IPS-18a (cell line): ENCODE measurements at regions not wholly inside any gene's neighbourhood (a gene's known extent, or its start where the extent isn't known, plus 50 kb on each side); places are given as distances from the start of the nearest gene placed in this dataset.

Source experiments
- H3K27ac ChIP-seq: one replicate; pipeline ENCODE4 v1.5.1; 2013; ENCODE audit warnings: low read length
- H3K27me3 ChIP-seq: one replicate; pipeline ENCODE4 v1.6.1; 2013; ENCODE audit warnings: mild to moderate bottlenecking, low read length; ENCODE audit not compliant: control insufficient read depth, insufficient read depth
- H3K36me3 ChIP-seq: one replicate; pipeline ENCODE4 v1.6.1; 2013; ENCODE audit warnings: low read depth, low read length; ENCODE audit not compliant: control insufficient read depth
- H3K4me1 ChIP-seq: one replicate; pipeline ENCODE4 v1.6.1; 2013; ENCODE audit warnings: low read depth, low read length; ENCODE audit not compliant: control insufficient read depth
- H3K4me3 ChIP-seq: one replicate; pipeline ENCODE4 v1.5.1; 2013; ENCODE audit warnings: low read length
- H3K9ac ChIP-seq: one replicate; pipeline ENCODE4 v1.6.1; 2013; ENCODE audit warnings: mild to moderate bottlenecking, low read length, moderate library complexity
- H3K9me3 ChIP-seq: one replicate; pipeline ENCODE4 v1.6.1; 2013; ENCODE audit warnings: low read depth, low read length; ENCODE audit not compliant: control insufficient read depth

DNA sequence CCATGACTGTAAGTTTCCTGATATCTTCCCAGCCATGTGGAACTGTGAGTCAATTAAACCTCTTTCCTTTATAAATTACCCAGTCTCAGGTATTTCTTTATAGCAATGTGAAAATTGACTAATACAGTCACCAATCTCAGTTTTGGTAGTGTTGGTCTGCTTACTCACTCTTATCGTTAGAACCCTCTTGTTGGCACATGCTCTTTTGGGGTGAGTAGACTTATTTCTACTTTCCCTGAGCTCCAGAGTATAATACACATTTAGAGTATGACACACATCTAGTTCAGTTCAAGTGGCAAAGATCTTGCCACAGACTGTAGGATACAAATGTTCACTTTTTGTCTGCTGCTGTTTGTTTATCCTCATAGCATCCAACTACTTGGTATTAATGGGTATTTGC, 347.5 kb upstream of the CELF4 start:
- no peak overlapping the region for H3K9ac ChIP-seq
- no peaks in the 10 kb centered on the region for H3K9me3 ChIP-seq
- no peaks in the 10 kb centered on the region for H3K36me3 ChIP-seq
- no peaks in the 10 kb centered on the region for H3K4me1 ChIP-seq
- H3K27ac ChIP-seq, result no peak overlapping the region
- no peaks in the 10 kb centered on the region for H3K27me3 ChIP-seq
- no peak overlapping the region for H3K4me3 ChIP-seq

- H3K27ac ChIP-seq, result no peak overlapping the region
- no peaks in the 10 kb centered on the region for H3K4me1 ChIP-seq
- no peaks in the 10 kb centered on the region for H3K27me3 ChIP-seq
- H3K9ac ChIP-seq, result no peak overlapping the region
- H3K36me3 ChIP-seq, result no peaks in the 10 kb centered on the region
- no peaks in the 10 kb centered on the region for H3K9me3 ChIP-seq
- H3K4me3 ChIP-seq, result no peak overlapping the region
These were observed 336.7 kb upstream of the CELF4 start for GRCh38 chr18:37902344-37902743.

GRCh38 chr18:37900326-37900725, 334.7 kb upstream of the CELF4 start:
- Histone ChIP-seq H3K27me3 (no peaks in the 10 kb centered on the region), H3K9me3 (no peaks in the 10 kb centered on the region), H3K27ac (no peak overlapping the region), H3K9ac (no peak overlapping the region), H3K4me3 (no peak overlapping the region), H3K4me1 (no peaks in the 10 kb centered on the region), H3K36me3 (no peaks in the 10 kb centered on the region)

GRCh38 chr18:37889963-37890362, 324.4 kb upstream of the CELF4 start:
- Histone ChIP-seq H3K4me3 (no peak overlapping the region), H3K36me3 (no peaks in the 10 kb centered on the region), H3K27ac (no peak overlapping the region), H3K9me3 (no peaks in the 10 kb centered on the region), H3K27me3 (no peaks in the 10 kb centered on the region), H3K9ac (no peak overlapping the region), H3K4me1 (no peaks in the 10 kb centered on the region)

GRCh38 chr18:37874721-37875120, 309.1 kb upstream of the CELF4 start:
- H3K36me3 ChIP-seq, result no peaks in the 10 kb centered on the region
- no peaks in the 10 kb centered on the region for H3K9me3 ChIP-seq
- no peaks in the 10 kb centered on the region for H3K4me1 ChIP-seq
- H3K4me3 ChIP-seq, result no peak overlapping the region
- no peaks in the 10 kb centered on the region for H3K27me3 ChIP-seq
- H3K9ac ChIP-seq, result no peak overlapping the region
- H3K27ac ChIP-seq, result no peak overlapping the region

GRCh38 chr18:37873416-37873815, 307.8 kb upstream of the CELF4 start:
- Histone ChIP-seq H3K9ac (no peak overlapping the region), H3K9me3 (no peaks in the 10 kb centered on the region), H3K4me3 (no peak overlapping the region), H3K27me3 (no peaks in the 10 kb centered on the region), H3K36me3 (no peaks in the 10 kb centered on the region), H3K27ac (no peak overlapping the region), H3K4me1 (no peaks in the 10 kb centered on the region)

DNA sequence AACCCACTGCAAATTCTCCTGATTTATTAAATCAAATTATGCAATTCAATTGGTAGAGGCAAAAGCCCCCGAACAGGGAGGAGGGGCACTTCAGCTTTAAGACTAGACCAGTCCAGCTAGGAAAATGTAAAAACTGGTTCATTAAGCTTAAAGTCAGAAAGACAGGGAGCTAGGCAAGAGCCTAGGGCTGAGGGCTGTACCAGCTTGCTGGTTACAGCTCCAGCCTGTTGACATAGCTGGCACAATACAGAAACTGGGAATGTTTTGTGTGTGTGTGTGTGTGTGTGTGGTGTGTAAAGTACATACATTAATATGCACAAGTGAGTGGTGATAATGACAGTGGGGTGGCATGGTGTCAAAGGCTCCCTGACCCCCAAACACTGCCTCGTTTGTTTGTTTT, 307.0 kb upstream of the CELF4 start:
- H3K36me3 ChIP-seq, result no peaks in the 10 kb centered on the region

GRCh38 chr18:37871561-37871960, 306.0 kb upstream of the CELF4 start:
- no peaks in the 10 kb centered on the region for H3K4me1 ChIP-seq
- no peak overlapping the region for H3K27ac ChIP-seq
- H3K9me3 ChIP-seq, result no peaks in the 10 kb centered on the region
- no peaks in the 10 kb centered on the region for H3K36me3 ChIP-seq
- H3K9ac ChIP-seq, result no peak overlapping the region
- no peaks in the 10 kb centered on the region for H3K27me3 ChIP-seq
- no peak overlapping the region for H3K4me3 ChIP-seq

More for the DNA sequence above, 307.0 kb upstream of the CELF4 start:
- H3K9me3 ChIP-seq, result no peaks in the 10 kb centered on the region
- H3K27me3 ChIP-seq, result no peaks in the 10 kb centered on the region
- H3K27ac ChIP-seq, result no peak overlapping the region
- no peak overlapping the region for H3K4me3 ChIP-seq
- H3K9ac ChIP-seq, result no peak overlapping the region
- no peaks in the 10 kb centered on the region for H3K4me1 ChIP-seq

- H3K4me3 ChIP-seq, result no peak overlapping the region
- no peaks in the 10 kb centered on the region for H3K27me3 ChIP-seq
- no peak overlapping the region for H3K9ac ChIP-seq
- no peaks in the 10 kb centered on the region for H3K36me3 ChIP-seq
- H3K4me1 ChIP-seq, result no peaks in the 10 kb centered on the region
- no peaks in the 10 kb centered on the region for H3K9me3 ChIP-seq
- no peak overlapping the region for H3K27ac ChIP-seq
These were observed 303.5 kb upstream of the CELF4 start for GRCh38 chr18:37869051-37869450.

GRCh38 chr18:37864122-37864521, 298.5 kb upstream of the CELF4 start:
- H3K4me1 ChIP-seq, result no peaks in the 10 kb centered on the region
- H3K4me3 ChIP-seq, result no peak overlapping the region
- no peaks in the 10 kb centered on the region for H3K9me3 ChIP-seq
- H3K27ac ChIP-seq, result no peak overlapping the region
- H3K9ac ChIP-seq, result no peak overlapping the region
- no peaks in the 10 kb centered on the region for H3K27me3 ChIP-seq
- H3K36me3 ChIP-seq, result no peaks in the 10 kb centered on the region

DNA sequence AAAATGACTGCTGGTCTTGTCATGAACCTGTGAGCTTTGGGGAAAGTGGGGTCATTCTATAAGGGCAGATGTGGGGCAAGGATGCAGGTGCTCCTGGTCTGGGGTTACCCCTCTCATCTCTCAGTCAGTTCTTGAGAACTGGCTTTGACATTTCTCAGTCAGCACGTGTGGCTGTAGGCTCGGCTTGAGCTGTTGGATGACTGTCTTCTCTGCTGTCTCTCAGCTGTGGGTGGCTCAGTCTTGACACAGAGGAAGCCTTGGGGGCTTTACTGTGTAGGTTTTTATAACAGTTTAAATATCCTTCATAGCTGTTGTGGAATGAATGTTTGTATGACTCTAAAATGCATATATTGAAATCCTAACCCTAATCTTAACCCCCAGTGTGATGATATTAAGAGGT, 296.4 kb upstream of the CELF4 start:
- H3K9ac ChIP-seq, result no peak overlapping the region
- H3K4me3 ChIP-seq, result no peak overlapping the region
- H3K27ac ChIP-seq, result no peak overlapping the region

DNA sequence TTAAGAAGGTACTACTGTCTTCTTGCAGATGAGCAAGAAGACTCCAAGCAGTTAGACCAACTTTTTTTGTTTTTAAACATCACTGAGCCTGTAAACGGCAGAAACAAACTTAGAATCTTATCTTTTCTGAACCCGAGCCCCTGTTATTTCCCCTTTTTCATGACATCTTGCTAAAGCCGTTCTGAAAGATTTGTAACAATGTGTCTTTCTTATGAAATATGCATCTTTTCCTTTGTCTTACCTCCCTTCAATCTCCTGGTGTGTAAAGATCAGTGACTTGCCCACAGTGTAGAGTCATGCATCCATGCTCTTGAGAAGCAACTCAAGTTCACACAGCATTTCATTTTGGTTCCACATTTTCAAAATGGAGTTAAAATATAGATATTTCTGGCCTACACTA, 288.8 kb upstream of the CELF4 start:
- H3K4me3 ChIP-seq, result no peak overlapping the region
- H3K9me3 ChIP-seq, result no peaks in the 10 kb centered on the region
- H3K4me1 ChIP-seq, result no peaks in the 10 kb centered on the region
- H3K9ac ChIP-seq, result no peak overlapping the region
- no peak overlapping the region for H3K27ac ChIP-seq
- H3K36me3 ChIP-seq, result no peaks in the 10 kb centered on the region
- no peaks in the 10 kb centered on the region for H3K27me3 ChIP-seq

More for the DNA sequence above, 296.4 kb upstream of the CELF4 start:
- Histone ChIP-seq H3K36me3 (no peaks in the 10 kb centered on the region), H3K27me3 (no peaks in the 10 kb centered on the region), H3K9me3 (no peaks in the 10 kb centered on the region), H3K4me1 (no peaks in the 10 kb centered on the region)
